ENCODE measurements at regions not wholly inside any gene's neighbourhood (a gene's known extent, or its start where the extent isn't known, plus 50 kb on each side); places are given as distances from the start of the nearest gene placed in this dataset.
A peak's percentile ranks its signal among the peaks of the same experiment; 100 is the strongest.

DNA sequence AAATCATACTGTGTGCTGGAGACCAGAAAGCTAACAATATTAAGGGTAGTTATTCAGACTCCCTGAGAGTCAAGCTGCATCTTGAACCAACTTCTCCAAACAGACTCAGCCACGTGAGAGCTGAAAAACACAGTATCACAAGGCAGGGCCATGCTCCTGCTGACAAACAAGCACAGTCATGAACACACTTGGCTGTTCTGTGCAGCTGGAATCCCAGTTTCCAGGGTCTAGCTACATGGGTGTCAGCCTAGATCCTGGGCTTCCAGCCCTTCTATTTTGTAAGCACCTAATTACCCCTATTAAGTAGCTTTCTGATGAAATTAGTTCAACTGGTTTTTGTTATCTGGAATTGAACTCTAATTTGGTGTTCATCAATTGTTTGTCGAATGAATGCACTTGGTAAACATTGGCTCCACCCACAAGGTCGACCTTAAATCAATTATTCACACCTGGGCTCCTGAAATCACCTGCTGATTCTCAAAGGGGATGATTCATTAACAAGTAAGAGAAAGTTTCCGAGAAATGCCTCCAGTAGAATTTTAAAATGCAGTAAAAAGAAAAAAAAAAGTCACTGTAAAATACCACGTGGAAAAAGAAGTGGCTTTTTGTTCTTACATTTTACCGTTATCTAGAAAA, 179.3 kb downstream of the ZC3H11B start:
- H3K4me3 ChIP-seq (replicated peaks; ENCODE audit: low read depth, low read length) = no peak overlapping the region
- TF ChIP-seq, protein P1, sequence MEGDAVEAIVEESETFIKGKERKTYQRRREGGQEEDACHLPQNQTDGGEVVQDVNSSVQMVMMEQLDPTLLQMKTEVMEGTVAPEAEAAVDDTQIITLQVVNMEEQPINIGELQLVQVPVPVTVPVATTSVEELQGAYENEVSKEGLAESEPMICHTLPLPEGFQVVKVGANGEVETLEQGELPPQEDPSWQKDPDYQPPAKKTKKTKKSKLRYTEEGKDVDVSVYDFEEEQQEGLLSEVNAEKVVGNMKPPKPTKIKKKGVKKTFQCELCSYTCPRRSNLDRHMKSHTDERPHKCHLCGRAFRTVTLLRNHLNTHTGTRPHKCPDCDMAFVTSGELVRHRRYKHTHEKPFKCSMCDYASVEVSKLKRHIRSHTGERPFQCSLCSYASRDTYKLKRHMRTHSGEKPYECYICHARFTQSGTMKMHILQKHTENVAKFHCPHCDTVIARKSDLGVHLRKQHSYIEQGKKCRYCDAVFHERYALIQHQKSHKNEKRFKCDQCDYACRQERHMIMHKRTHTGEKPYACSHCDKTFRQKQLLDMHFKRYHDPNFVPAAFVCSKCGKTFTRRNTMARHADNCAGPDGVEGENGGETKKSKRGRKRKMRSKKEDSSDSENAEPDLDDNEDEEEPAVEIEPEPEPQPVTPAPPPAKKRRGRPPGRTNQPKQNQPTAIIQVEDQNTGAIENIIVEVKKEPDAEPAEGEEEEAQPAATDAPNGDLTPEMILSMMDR (IDR thresholded peaks at IDR 0.05; ENCODE audit: low read depth, low read length, missing control alignments) = no peak
- DNase-seq (ENCODE audit: extremely low read depth, low read depth) = no peak

DNA sequence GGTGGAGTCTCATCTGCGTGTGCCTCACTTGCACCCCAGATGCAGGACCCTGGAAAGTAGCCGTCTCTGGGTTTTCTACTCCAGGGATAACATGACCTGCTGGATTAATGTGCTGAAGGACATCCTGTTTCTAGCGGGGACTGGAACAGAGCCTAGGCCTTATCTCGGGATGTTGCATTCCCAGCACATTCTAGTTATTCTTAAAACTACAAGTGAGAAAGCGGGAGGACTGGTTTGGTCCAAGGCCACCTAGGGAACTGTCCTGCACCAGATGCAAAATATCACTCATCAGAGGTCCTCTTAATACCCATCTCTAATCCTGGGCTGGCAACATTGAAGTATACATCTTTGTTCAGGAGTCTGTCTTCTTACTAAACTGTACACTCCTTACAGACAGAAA, 179.9 kb downstream of the ZC3H11B start:
- H3K4me3 ChIP-seq (replicated peaks; ENCODE audit: low read depth, low read length) = no peak overlapping the region
- DNase-seq (ENCODE audit: extremely low read depth, low read depth) = no peak
- TF ChIP-seq, protein P1 (IDR thresholded peaks at IDR 0.05; ENCODE audit: low read depth, low read length, missing control alignments) = no peak

DNA sequence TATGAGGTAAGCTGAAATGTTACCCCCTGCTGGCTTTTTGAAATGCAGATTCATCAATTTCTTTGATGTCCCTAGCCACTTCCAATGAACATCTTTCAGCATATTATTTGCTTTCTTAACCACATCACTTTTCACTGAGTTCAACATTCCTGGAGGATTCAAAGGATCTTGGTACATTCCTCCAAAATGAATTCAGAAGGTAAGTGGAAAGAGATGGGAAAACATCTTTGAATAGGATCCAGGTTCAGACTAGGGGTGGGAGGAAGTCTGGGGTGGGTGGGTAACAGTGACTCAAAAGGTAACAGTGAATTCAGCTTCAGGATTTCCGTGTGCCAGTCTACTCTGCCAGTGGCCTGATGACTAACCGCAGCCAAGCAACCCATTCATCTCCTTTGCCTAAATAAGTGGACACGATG, 180.7 kb downstream of the ZC3H11B start:
- H3K4me3 ChIP-seq (replicated peaks; ENCODE audit: low read depth, low read length) = no peak overlapping the region
- DNase-seq (ENCODE audit: extremely low read depth, low read depth) = no peak
- TF ChIP-seq, protein P1 (IDR thresholded peaks at IDR 0.05; ENCODE audit: low read depth, low read length, missing control alignments) = no peak

DNA sequence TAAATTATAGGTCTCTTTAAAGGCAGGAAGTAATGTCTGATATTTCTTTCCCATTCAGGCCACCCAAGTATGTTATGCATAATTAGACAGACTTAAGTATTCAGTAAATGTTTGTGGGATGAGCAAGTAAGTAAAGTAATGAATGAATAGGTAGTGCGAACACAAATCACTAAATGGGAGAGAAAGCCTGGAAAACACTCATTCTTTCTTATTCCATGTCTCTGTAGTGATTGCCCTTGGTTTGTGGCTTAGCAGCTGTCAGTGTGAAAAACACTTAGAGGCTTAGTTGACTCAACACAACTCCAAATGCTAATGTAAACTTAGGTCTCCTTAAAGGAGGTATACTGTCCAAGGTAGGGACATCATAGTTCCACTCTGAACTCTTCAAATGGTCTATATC, 182.5 kb downstream of the ZC3H11B start:
- TF ChIP-seq, protein P1 (IDR thresholded peaks at IDR 0.05; ENCODE audit: low read depth, low read length, missing control alignments) = no peak
- no peak for DNase-seq (ENCODE audit: extremely low read depth, low read depth)
- no peak overlapping the region for H3K4me3 ChIP-seq (replicated peaks; ENCODE audit: low read depth, low read length)

DNA sequence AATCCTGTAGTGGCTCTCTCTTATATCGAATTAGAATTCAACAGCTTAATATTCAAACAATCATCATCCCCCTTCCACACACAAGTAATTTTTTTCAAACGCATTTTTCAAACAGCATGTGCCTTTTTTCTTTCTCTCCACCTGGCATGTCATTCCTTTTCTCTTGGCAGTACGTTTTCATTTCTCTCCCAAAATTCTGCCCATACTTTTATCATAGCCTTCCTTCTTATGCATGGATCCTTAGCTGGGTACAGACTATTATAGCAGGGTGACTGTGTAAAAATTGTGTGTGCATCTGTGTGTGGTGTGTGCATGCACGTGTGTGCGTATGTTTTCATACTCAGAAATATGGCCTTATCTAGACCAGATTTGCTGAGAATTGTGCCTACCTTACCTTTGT, 184.3 kb downstream of the ZC3H11B start:
- TF ChIP-seq, protein P1 (IDR thresholded peaks at IDR 0.05; ENCODE audit: low read depth, low read length, missing control alignments) = no peak
- DNase-seq (ENCODE audit: extremely low read depth, low read depth) = no peak
- no peak overlapping the region for H3K4me3 ChIP-seq (replicated peaks; ENCODE audit: low read depth, low read length)

DNA sequence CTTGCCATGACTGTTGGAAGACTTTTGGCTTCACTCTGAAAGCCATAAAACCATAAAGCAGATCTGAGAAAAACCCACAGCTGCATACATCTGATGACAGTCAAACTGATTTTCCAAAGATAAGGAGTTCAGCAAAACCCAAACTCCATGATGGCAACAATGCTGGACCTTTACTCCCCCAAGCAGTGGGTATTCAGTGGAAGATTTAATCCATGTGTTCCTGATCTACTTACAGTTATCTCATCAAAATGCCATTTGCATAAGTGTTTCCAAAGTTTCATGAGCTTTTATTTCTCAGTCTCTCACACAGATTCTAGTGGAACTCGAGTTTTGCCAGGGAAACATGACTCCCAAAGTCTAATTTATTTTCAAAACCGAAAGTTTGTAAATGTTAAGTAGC, 184.9 kb downstream of the ZC3H11B start:
- TF ChIP-seq, protein P1 (IDR thresholded peaks at IDR 0.05; ENCODE audit: low read depth, low read length, missing control alignments) = no peak
- peak; percentile 38 for DNase-seq (ENCODE audit: extremely low read depth, low read depth)
- no peak overlapping the region for H3K4me3 ChIP-seq (replicated peaks; ENCODE audit: low read depth, low read length)

DNA sequence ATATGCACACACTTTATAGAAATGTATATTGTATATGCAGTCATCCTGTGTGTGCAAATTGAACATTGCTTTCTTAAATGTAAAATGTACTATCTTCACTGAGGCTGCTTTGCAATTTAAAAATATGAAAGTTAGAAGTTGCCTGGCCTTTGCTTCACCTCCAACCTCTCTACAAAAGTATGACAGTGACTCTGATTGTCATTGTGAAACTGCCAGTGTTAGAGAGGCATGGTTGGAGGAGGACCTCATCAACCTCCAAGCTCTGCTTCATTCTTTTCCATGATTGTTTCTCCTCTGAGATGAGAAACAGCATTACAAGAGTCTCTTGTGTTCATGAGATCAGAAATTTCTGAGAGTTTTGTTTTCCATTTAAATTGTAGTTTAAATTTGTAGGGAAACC, 185.5 kb downstream of the ZC3H11B start:
- TF ChIP-seq, protein P1 (IDR thresholded peaks at IDR 0.05; ENCODE audit: low read depth, low read length, missing control alignments) = no peak
- DNase-seq (ENCODE audit: extremely low read depth, low read depth) = no peak
- no peak overlapping the region for H3K4me3 ChIP-seq (replicated peaks; ENCODE audit: low read depth, low read length)
